ENCODE measurements at regions not wholly inside any gene's neighbourhood (a gene's known extent, or its start where the extent isn't known, plus 50 kb on each side); places are given as distances from the start of the nearest gene placed in this dataset.

DNA sequence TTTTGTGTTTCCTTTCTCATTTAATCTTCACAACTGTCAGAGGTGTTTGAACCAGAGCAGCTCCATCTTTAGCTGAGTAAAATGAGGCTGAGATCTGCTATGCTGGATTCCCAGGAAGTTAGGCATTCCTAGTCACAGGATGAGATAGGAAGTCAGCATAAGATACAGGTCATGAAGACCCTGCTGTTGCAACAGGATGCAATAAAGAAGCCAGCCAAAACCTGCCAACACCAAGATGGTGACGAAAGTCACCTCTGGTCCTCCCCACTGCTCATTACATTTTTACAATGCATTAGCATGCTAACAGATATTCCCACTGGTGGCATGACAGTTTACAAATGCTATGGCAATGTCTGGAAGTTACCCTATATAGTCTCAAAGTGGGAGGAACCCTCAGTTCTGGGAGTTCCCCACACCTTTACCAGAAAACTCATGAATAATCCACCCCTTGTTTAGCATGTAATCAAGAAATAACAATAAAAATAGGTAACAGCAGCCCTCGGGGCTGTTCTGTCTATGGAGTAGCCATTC is 262.2 kb upstream of the FERMT1 start:
- DNase-seq: no peak
- Histone ChIP-seq H3K27ac (no peak overlapping the region), H3K9me3 (no peaks in the 10 kb centered on the region), H3K4me3 (no peak overlapping the region), H3K4me1 (ENCODE audit: insufficient read depth) (no peaks in the 10 kb centered on the region), H3K27me3 (no peaks in the 10 kb centered on the region), H3K36me3 (no peaks in the 10 kb centered on the region)
- WGBS, 3 donors: 72 to 87% (median 73%) methylated on average over 2 of the region's 2 CpGs
- TF ChIP-seq, protein P1, sequence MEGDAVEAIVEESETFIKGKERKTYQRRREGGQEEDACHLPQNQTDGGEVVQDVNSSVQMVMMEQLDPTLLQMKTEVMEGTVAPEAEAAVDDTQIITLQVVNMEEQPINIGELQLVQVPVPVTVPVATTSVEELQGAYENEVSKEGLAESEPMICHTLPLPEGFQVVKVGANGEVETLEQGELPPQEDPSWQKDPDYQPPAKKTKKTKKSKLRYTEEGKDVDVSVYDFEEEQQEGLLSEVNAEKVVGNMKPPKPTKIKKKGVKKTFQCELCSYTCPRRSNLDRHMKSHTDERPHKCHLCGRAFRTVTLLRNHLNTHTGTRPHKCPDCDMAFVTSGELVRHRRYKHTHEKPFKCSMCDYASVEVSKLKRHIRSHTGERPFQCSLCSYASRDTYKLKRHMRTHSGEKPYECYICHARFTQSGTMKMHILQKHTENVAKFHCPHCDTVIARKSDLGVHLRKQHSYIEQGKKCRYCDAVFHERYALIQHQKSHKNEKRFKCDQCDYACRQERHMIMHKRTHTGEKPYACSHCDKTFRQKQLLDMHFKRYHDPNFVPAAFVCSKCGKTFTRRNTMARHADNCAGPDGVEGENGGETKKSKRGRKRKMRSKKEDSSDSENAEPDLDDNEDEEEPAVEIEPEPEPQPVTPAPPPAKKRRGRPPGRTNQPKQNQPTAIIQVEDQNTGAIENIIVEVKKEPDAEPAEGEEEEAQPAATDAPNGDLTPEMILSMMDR (IDR thresholded peaks at IDR 0.05): no peak
- TF ChIP-seq POLR2A (IDR thresholded peaks at IDR 0.05): no peak
- no peak for TF ChIP-seq EP300 (IDR thresholded peaks at IDR 0.05)
- intact Hi-C loops (cut with DNase I): no loop called here

DNA sequence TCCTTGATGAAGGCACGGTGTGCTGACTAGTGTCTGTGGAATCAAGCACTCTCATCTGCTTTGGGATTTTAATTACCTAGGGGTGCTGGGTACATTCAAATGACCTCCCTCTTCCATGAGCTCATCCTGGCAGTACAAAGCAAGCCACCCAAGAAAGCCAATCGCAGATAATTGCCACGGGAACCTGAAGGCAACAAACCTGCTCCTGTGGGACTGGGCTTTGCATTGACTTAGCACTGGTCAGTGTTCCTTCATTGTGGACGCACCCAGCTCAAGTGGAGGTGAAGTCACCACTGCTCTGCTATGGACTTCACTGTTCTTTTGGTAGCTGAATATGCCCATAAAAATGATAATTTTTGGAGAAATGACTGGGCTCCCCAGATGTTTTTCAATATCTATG is 261.6 kb upstream of the FERMT1 start:
- TF ChIP-seq, protein P1 (IDR thresholded peaks at IDR 0.05): no peak
- TF ChIP-seq EP300 (IDR thresholded peaks at IDR 0.05) (no peak), POLR2A (IDR thresholded peaks at IDR 0.05) (no peak)

DNA sequence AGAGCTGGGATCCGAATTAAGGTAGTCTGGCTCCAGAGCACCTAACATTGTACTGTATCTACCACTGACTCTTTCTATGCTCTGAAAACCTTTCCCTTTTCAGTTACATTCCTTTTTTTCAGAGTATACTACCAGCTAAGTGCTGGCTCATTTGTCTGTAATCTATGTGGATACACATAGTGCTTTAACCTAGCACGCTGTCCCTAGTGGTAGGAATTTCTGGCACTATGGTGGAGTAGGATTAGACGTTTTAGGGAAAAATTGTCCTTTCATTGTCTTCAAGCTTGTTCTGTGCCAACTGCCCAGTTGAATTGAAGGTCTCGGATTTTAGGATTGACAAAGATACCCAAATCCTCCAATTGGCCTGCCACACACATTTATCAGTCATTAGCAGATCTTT is 259.1 kb upstream of the FERMT1 start:
- H3K9me3 ChIP-seq: no peaks in the 10 kb centered on the region
- intact Hi-C loops (cut with DNase I): no loop called here
- no peak overlapping the region for H3K4me3 ChIP-seq
- H3K27me3 ChIP-seq: no peaks in the 10 kb centered on the region
- H3K36me3 ChIP-seq: no peaks in the 10 kb centered on the region
- H3K27ac ChIP-seq: no peak overlapping the region
- WGBS, 3 donors: 39 to 47% (median 46%) methylated on average over 4 of the region's 4 CpGs
- no peaks in the 10 kb centered on the region for H3K4me1 ChIP-seq (ENCODE audit: insufficient read depth)
- TF ChIP-seq, protein P1 (IDR thresholded peaks at IDR 0.05): no peak
- TF ChIP-seq EP300 (IDR thresholded peaks at IDR 0.05): no peak
- TF ChIP-seq POLR2A (IDR thresholded peaks at IDR 0.05): no peak
- DNase-seq: no peak

More for the DNA sequence above, 261.6 kb upstream of the FERMT1 start:
- Histone ChIP-seq H3K9me3 (no peaks in the 10 kb centered on the region), H3K4me1 (ENCODE audit: insufficient read depth) (no peaks in the 10 kb centered on the region), H3K27me3 (no peaks in the 10 kb centered on the region), H3K36me3 (no peaks in the 10 kb centered on the region), H3K4me3 (no peak overlapping the region), H3K27ac (no peak overlapping the region)
- intact Hi-C loops (cut with DNase I): no loop called here
- no peak for DNase-seq
- WGBS, 3 donors: 53 to 66% (median 56%) methylated on average over 4 of the region's 4 CpGs

DNA sequence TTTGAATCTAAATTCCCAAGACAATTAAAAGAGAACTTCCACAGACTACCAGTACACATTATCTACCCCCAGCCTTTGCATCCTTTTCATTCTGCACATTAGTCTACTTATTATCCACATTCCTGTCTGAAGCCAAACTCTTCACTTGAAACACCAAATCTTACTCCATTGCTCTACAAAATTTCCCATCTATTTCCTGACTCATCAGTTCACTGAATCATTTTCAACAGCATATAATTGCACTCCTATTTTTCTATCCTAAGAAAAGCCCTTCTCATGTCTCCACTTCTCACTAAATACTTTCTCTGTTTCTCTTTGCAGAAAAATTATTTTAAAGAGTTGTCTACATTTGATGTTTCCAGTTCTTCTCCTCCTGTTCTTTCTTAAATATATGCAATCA is 239.4 kb upstream of the FERMT1 start:
- Histone ChIP-seq H3K27ac (no peak overlapping the region), H3K36me3 (no peaks in the 10 kb centered on the region), H3K4me1 (ENCODE audit: insufficient read depth) (no peaks in the 10 kb centered on the region), H3K27me3 (no peaks in the 10 kb centered on the region), H3K9me3 (no peaks in the 10 kb centered on the region), H3K4me3 (no peak overlapping the region)
- intact Hi-C loops (cut with DNase I): no loop called here
- TF ChIP-seq, protein P1 (IDR thresholded peaks at IDR 0.05): no peak
- TF ChIP-seq EP300 (IDR thresholded peaks at IDR 0.05) (no peak), POLR2A (IDR thresholded peaks at IDR 0.05) (no peak)
- no peak for DNase-seq

All from ovary (tissue), 7 donors.